ENCODE measurements at regions not wholly inside any gene's neighbourhood (a gene's known extent, or its start where the extent isn't known, plus 50 kb on each side); places are given as distances from the start of the nearest gene placed in this dataset.

GRCh38 chr5:29899583-29899982 is 1293.9 kb upstream of the CDH6 start:
- no peaks in the 10 kb centered on the region for H3K36me3 ChIP-seq (ENCODE audit: control insufficient read depth, insufficient read depth, low read length)
- no peak for ATAC-seq
- no peak overlapping the region for H3K4me3 Mint-ChIP-seq
- H3K27ac ChIP-seq (ENCODE audit: low read length) = no peak overlapping the region
- H3K27me3 Mint-ChIP-seq (ENCODE audit: low read depth in 2 of 2) = no peaks in the 10 kb centered on the region
- H3K27me3 ChIP-seq (ENCODE audit: control insufficient read depth, insufficient read depth, low read length) = no peaks in the 10 kb centered on the region
- H3K4me1 ChIP-seq (ENCODE audit: control insufficient read depth, insufficient read depth, low read length) = no peaks in the 10 kb centered on the region
- TF ChIP-seq CTCF (IDR thresholded peaks at IDR 0.05) = no peak
- H3K4me1 Mint-ChIP-seq = no peaks in the 10 kb centered on the region
- peaks cover 4% of the 10 kb centered on the region for H3K9me3 ChIP-seq (ENCODE audit: control insufficient read depth, insufficient read depth, low read length)
- WGBS (ENCODE audit: insufficient coverage) = 69% methylated on average over 2 of the region's 2 CpGs
- no peak for DNase-seq
- intact Hi-C loops (cut with micrococcal nuclease) = no loop called here
- peaks cover 12 to 15% of the 10 kb centered on the region in 2 donors for H3K9me3 Mint-ChIP-seq
- no peak overlapping the region for H3K27ac Mint-ChIP-seq
- H3K4me3 ChIP-seq (ENCODE audit: low read length) = no peak overlapping the region
- H3K36me3 Mint-ChIP-seq = peaks cover 5% of the 10 kb centered on the region

GRCh38 chr5:29897916-29898315 is 1295.6 kb upstream of the CDH6 start:
- no peak for ATAC-seq
- TF ChIP-seq CTCF (IDR thresholded peaks at IDR 0.05) = no peak
- no peak for DNase-seq
- no peaks in the 10 kb centered on the region for H3K4me1 ChIP-seq (ENCODE audit: control insufficient read depth, insufficient read depth, low read length)
- no peak overlapping the region for H3K4me3 Mint-ChIP-seq
- no peaks in the 10 kb centered on the region for H3K4me1 Mint-ChIP-seq
- peaks cover 11% of the 10 kb centered on the region for H3K36me3 Mint-ChIP-seq
- H3K27ac ChIP-seq (ENCODE audit: low read length) = no peak overlapping the region
- no peaks in the 10 kb centered on the region for H3K9me3 ChIP-seq (ENCODE audit: control insufficient read depth, insufficient read depth, low read length)
- H3K27ac Mint-ChIP-seq = no peak overlapping the region
- no peaks in the 10 kb centered on the region for H3K27me3 Mint-ChIP-seq (ENCODE audit: low read depth in 2 of 2)
- no peaks in the 10 kb centered on the region for H3K27me3 ChIP-seq (ENCODE audit: control insufficient read depth, insufficient read depth, low read length)
- no peak overlapping the region for H3K4me3 ChIP-seq (ENCODE audit: low read length)
- intact Hi-C loops (cut with micrococcal nuclease) = no loop called here
- H3K36me3 ChIP-seq (ENCODE audit: control insufficient read depth, insufficient read depth, low read length) = no peaks in the 10 kb centered on the region
- peaks cover 13 to 14% of the 10 kb centered on the region in 2 donors for H3K9me3 Mint-ChIP-seq

- H3K36me3 Mint-ChIP-seq = peaks cover 9% of the 10 kb centered on the region
- WGBS (ENCODE audit: insufficient coverage) = no CpG with 5 or more reads among the region's 1 CpG
- no peak overlapping the region for H3K27ac Mint-ChIP-seq
- ATAC-seq (no peak), DNase-seq (no peak)
- no peaks in the 10 kb centered on the region for H3K27me3 Mint-ChIP-seq (ENCODE audit: low read depth in 2 of 2)
- no peaks in the 10 kb centered on the region for H3K9me3 ChIP-seq (ENCODE audit: control insufficient read depth, insufficient read depth, low read length)
- no peaks in the 10 kb centered on the region for H3K36me3 ChIP-seq (ENCODE audit: control insufficient read depth, insufficient read depth, low read length)
- peaks cover 10 to 12% of the 10 kb centered on the region in 2 donors for H3K9me3 Mint-ChIP-seq
- H3K4me1 Mint-ChIP-seq = no peaks in the 10 kb centered on the region
- no peak overlapping the region for H3K4me3 ChIP-seq (ENCODE audit: low read length)
- H3K4me1 ChIP-seq (ENCODE audit: control insufficient read depth, insufficient read depth, low read length) = no peaks in the 10 kb centered on the region
- H3K4me3 Mint-ChIP-seq = no peak overlapping the region
- intact Hi-C loops (cut with micrococcal nuclease) = no loop called here
- no peaks in the 10 kb centered on the region for H3K27me3 ChIP-seq (ENCODE audit: control insufficient read depth, insufficient read depth, low read length)
- no peak for TF ChIP-seq CTCF (IDR thresholded peaks at IDR 0.05)
- no peak overlapping the region for H3K27ac ChIP-seq (ENCODE audit: low read length)
Measured at GRCh38 chr5:29896646-29897045, 1296.8 kb upstream of the CDH6 start.

- intact Hi-C loops (cut with micrococcal nuclease) = no loop called here
- H3K27me3 ChIP-seq (ENCODE audit: control insufficient read depth, insufficient read depth, low read length) = no peaks in the 10 kb centered on the region
- DNase-seq = no peak
- Mint-ChIP-seq H3K27me3 (ENCODE audit: low read depth in 2 of 2) (no peaks in the 10 kb centered on the region), H3K36me3 (peaks cover 9% of the 10 kb centered on the region), H3K4me1 (no peaks in the 10 kb centered on the region), H3K27ac (no peak overlapping the region), H3K9me3 (peaks cover 12 to 14% of the 10 kb centered on the region in 2 donors), H3K4me3 (no peak overlapping the region)
- ATAC-seq = no peak
- WGBS (ENCODE audit: insufficient coverage) = 63% methylated on average over 2 of the region's 2 CpGs
- H3K4me3 ChIP-seq (ENCODE audit: low read length) = no peak overlapping the region
- no peak for TF ChIP-seq CTCF (IDR thresholded peaks at IDR 0.05)
- H3K9me3 ChIP-seq (ENCODE audit: control insufficient read depth, insufficient read depth, low read length) = no peaks in the 10 kb centered on the region
- no peaks in the 10 kb centered on the region for H3K36me3 ChIP-seq (ENCODE audit: control insufficient read depth, insufficient read depth, low read length)
- H3K4me1 ChIP-seq (ENCODE audit: control insufficient read depth, insufficient read depth, low read length) = no peaks in the 10 kb centered on the region
- H3K27ac ChIP-seq (ENCODE audit: low read length) = no peak overlapping the region
Measured at GRCh38 chr5:29894668-29895067, 1298.8 kb upstream of the CDH6 start.
